ENCODE measurements at regions not wholly inside any gene's neighbourhood (a gene's known extent, or its start where the extent isn't known, plus 50 kb on each side); places are given as distances from the start of the nearest gene placed in this dataset.

DNA sequence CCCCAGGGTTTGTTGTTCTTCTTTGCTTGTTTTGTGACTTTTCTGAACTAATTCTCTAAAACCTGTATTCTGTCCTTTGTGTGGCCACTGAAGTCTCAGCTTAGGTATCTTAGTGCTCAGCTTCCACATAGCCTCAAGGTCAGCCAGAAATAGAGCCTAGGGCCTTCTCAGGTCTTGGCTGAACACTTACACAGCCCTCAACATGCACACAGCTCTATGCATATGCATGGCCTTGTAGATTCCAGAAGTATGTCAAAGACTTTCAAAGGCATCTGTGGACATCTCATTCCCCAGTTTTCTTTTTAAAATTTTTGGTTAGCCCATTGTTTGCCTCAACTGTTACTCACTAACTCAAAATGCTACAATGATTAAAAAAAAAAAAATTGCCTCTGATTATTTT is 99.9 kb upstream of the GRIA1 start:
- TF ChIP-seq ZC3H10 (CRISPR knock-in tag; IDR thresholded peaks at IDR 0.05) (no peak), ZFP30 (CRISPR knock-in tag; IDR thresholded peaks at IDR 0.05) (no peak), RARB (CRISPR knock-in tag; IDR thresholded peaks at IDR 0.05) (no peak), PPARA (CRISPR knock-in tag; IDR thresholded peaks at IDR 0.05; ENCODE audit: borderline replicate concordance) (no peak), ISL1 (CRISPR knock-in tag; IDR thresholded peaks at IDR 0.05) (no peak), TCF4 (CRISPR knock-in tag; IDR thresholded peaks at IDR 0.05; ENCODE audit: borderline replicate concordance) (no peak), ESRRG (CRISPR knock-in tag; IDR thresholded peaks at IDR 0.05) (no peak), ZNF8 (CRISPR knock-in tag; IDR thresholded peaks at IDR 0.05) (no peak), SNAI2 (CRISPR knock-in tag; IDR thresholded peaks at IDR 0.05) (no peak)
- TF ChIP-seq, protein P1, sequence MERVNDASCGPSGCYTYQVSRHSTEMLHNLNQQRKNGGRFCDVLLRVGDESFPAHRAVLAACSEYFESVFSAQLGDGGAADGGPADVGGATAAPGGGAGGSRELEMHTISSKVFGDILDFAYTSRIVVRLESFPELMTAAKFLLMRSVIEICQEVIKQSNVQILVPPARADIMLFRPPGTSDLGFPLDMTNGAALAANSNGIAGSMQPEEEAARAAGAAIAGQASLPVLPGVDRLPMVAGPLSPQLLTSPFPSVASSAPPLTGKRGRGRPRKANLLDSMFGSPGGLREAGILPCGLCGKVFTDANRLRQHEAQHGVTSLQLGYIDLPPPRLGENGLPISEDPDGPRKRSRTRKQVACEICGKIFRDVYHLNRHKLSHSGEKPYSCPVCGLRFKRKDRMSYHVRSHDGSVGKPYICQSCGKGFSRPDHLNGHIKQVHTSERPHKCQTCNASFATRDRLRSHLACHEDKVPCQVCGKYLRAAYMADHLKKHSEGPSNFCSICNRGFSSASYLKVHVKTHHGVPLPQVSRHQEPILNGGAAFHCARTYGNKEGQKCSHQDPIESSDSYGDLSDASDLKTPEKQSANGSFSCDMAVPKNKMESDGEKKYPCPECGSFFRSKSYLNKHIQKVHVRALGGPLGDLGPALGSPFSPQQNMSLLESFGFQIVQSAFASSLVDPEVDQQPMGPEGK (CRISPR knock-in tag; IDR thresholded peaks at IDR 0.05; ENCODE audit: borderline replicate concordance): no peak
